ENCODE measurements at regions not wholly inside any gene's neighbourhood (a gene's known extent, or its start where the extent isn't known, plus 50 kb on each side); places are given as distances from the start of the nearest gene placed in this dataset.

GRCh38 chr5:9850456-9850855 lies 220.3 kb upstream of the TAS2R1 start:
- POLR2A ChIA-PET, result interaction anchor here (0.6 kb wide), 1 partner anchor 89 kb away, joined by 3 read pairs; no protein-coding TSS in a partner anchor
- no peaks in the 10 kb centered on the region for H3K27me3 Mint-ChIP-seq (ENCODE audit: insufficient read depth, unreplicated experiment)
- TF ChIP-seq, protein P1, sequence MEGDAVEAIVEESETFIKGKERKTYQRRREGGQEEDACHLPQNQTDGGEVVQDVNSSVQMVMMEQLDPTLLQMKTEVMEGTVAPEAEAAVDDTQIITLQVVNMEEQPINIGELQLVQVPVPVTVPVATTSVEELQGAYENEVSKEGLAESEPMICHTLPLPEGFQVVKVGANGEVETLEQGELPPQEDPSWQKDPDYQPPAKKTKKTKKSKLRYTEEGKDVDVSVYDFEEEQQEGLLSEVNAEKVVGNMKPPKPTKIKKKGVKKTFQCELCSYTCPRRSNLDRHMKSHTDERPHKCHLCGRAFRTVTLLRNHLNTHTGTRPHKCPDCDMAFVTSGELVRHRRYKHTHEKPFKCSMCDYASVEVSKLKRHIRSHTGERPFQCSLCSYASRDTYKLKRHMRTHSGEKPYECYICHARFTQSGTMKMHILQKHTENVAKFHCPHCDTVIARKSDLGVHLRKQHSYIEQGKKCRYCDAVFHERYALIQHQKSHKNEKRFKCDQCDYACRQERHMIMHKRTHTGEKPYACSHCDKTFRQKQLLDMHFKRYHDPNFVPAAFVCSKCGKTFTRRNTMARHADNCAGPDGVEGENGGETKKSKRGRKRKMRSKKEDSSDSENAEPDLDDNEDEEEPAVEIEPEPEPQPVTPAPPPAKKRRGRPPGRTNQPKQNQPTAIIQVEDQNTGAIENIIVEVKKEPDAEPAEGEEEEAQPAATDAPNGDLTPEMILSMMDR (IDR thresholded peaks at IDR 0.05; ENCODE audit: unreplicated experiment), result no peak
- DNase-seq (ENCODE audit: unreplicated experiment), result no peak
- H3K9me3 Mint-ChIP-seq (ENCODE audit: unreplicated experiment), result no peaks in the 10 kb centered on the region
- BruUV-seq (replicated peaks), result no TSS peak
- H3K36me3 Mint-ChIP-seq (ENCODE audit: insufficient read depth, unreplicated experiment), result no peaks in the 10 kb centered on the region
- no peak overlapping the region for H3K27ac Mint-ChIP-seq (ENCODE audit: low read depth, unreplicated experiment)
- intact Hi-C loops (cut with micrococcal nuclease), result loop anchor here (2.0 kb wide), 1 partner anchor 180 kb away; no protein-coding TSS in a partner anchor
- H3K4me1 Mint-ChIP-seq (ENCODE audit: insufficient read depth, unreplicated experiment), result no peaks in the 10 kb centered on the region
- H3K4me3 Mint-ChIP-seq (ENCODE audit: unreplicated experiment), result no peak overlapping the region
- CTCF ChIA-PET, result interaction anchor here (0.5 to 1.0 kb wide), 5 partner anchors 11 to 895 kb away, joined by 3 to 4 read pairs (median 3); no protein-coding TSS in a partner anchor

DNA sequence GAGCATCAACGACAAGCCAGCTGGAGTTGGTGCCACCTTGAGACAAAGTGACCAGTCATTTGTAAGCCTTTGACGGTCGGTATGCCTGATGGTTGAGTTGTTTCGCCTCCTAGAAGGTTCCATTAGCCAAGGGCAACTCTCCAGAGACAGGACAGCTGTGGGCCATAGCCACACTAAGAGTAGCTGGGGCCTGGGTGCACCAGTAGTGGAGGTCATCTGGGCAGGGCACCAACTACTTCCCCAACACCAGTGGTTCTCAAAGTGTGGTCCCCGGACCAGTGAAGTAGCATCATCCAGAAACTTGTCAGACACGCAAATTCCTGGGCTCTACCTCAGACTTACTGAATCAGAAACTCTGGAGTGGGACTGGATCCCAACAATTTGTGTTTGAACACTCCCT lies 217.5 kb upstream of the TAS2R1 start:
- no peak overlapping the region for H3K4me3 Mint-ChIP-seq (ENCODE audit: unreplicated experiment)
- no TSS peak for BruUV-seq (replicated peaks)
- DNase-seq (ENCODE audit: unreplicated experiment), result no peak
- peaks cover 8% of the 10 kb centered on the region for H3K9me3 Mint-ChIP-seq (ENCODE audit: unreplicated experiment)
- no peak overlapping the region for H3K27ac Mint-ChIP-seq (ENCODE audit: low read depth, unreplicated experiment)
- ChIA-PET POLR2A (no interaction called here), CTCF (no interaction called here)
- H3K4me1 Mint-ChIP-seq (ENCODE audit: insufficient read depth, unreplicated experiment), result no peaks in the 10 kb centered on the region
- TF ChIP-seq, protein P1 (IDR thresholded peaks at IDR 0.05; ENCODE audit: unreplicated experiment), result no peak
- no peaks in the 10 kb centered on the region for H3K27me3 Mint-ChIP-seq (ENCODE audit: insufficient read depth, unreplicated experiment)
- H3K36me3 Mint-ChIP-seq (ENCODE audit: insufficient read depth, unreplicated experiment), result no peaks in the 10 kb centered on the region
- intact Hi-C loops (cut with micrococcal nuclease), result no loop called here

- TF ChIP-seq, protein P1 (IDR thresholded peaks at IDR 0.05; ENCODE audit: unreplicated experiment), result no peak
- POLR2A ChIA-PET, result no interaction called here
- no peaks in the 10 kb centered on the region for H3K4me1 Mint-ChIP-seq (ENCODE audit: insufficient read depth, unreplicated experiment)
- no peak for DNase-seq (ENCODE audit: unreplicated experiment)
- no peaks in the 10 kb centered on the region for H3K36me3 Mint-ChIP-seq (ENCODE audit: insufficient read depth, unreplicated experiment)
- CTCF ChIA-PET, result no interaction called here
- no TSS peak for BruUV-seq (replicated peaks)
- no peak overlapping the region for H3K27ac Mint-ChIP-seq (ENCODE audit: low read depth, unreplicated experiment)
- H3K27me3 Mint-ChIP-seq (ENCODE audit: insufficient read depth, unreplicated experiment), result no peaks in the 10 kb centered on the region
- H3K4me3 Mint-ChIP-seq (ENCODE audit: unreplicated experiment), result no peak overlapping the region
- peaks cover 18% of the 10 kb centered on the region for H3K9me3 Mint-ChIP-seq (ENCODE audit: unreplicated experiment)
- intact Hi-C loops (cut with micrococcal nuclease), result no loop called here
Observed at GRCh38 chr5:9845185-9845584, 215.0 kb upstream of the TAS2R1 start.

DNA sequence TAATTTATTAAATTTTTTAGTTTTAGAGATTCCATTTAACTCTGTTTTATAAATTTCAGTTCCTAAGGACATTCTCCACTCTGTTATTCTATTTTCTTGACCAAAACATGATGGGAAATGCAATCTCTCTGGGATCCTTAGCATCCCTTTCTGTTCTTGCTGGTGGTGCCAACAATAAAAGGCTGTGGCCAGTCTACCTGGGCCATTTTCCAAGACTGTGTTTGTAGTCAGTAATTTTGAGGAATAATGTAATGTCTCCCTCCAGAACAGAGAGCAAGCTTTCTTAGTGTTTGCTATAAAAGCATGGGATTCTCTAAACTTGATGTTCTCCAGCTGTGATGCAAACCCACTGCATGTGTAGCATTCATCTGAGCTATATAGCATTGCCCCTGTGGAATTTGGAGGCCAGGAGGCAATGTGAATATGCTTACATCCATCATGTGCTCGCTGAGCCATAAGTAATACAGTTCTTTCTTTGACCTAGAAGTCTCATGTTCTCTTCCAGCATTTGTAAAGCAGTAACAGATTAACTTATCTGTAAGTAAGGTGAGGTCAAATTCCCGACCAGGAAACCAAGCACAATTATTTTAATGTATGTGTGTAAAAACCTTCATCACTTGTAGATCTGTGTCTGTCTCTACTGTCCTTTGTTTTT lies 211.5 kb upstream of the TAS2R1 start:
- CTCF ChIA-PET, result interaction anchor here (0.6 kb wide), 1 partner anchor 1023 kb away, joined by 3 read pairs; no protein-coding TSS in a partner anchor
- DNase-seq (ENCODE audit: unreplicated experiment), result no peak
- Mint-ChIP-seq H3K36me3 (ENCODE audit: insufficient read depth, unreplicated experiment) (no peaks in the 10 kb centered on the region), H3K27ac (ENCODE audit: low read depth, unreplicated experiment) (no peak overlapping the region), H3K9me3 (ENCODE audit: unreplicated experiment) (peaks cover 20% of the 10 kb centered on the region), H3K27me3 (ENCODE audit: insufficient read depth, unreplicated experiment) (no peaks in the 10 kb centered on the region), H3K4me1 (ENCODE audit: insufficient read depth, unreplicated experiment) (no peaks in the 10 kb centered on the region), H3K4me3 (ENCODE audit: unreplicated experiment) (no peak overlapping the region)
- BruUV-seq (replicated peaks), result no TSS peak
- intact Hi-C loops (cut with micrococcal nuclease), result no loop called here
- TF ChIP-seq, protein P1 (IDR thresholded peaks at IDR 0.05; ENCODE audit: unreplicated experiment), result no peak
- POLR2A ChIA-PET, result no interaction called here

All from MCF 10A (cell line).